ENCODE measurements at regions not wholly inside any gene's neighbourhood (a gene's known extent, or its start where the extent isn't known, plus 50 kb on each side); places are given as distances from the start of the nearest gene placed in this dataset.

DNA sequence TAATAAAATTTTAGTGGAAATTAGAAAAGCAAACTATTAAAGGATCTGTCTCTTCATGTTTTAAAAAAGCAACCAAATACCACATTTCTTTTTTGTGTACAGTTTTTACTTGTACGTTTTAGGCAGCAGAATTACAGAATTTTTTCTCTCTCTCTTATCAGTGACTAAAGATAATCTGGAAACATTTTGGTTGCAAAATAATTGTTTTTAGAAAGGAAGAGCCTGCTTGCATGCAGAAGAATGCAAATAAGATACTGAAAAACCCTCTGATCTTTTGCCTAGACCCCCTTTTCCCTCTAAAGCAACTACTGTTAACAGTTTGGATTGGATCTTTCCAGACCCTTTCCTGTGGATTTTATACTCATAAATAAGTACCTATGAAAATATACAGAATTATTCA is 75.9 kb upstream of the SGCD start:
- no peak for TF ChIP-seq POLR2A (IDR thresholded peaks at IDR 0.05)
- TF ChIP-seq, protein P1, sequence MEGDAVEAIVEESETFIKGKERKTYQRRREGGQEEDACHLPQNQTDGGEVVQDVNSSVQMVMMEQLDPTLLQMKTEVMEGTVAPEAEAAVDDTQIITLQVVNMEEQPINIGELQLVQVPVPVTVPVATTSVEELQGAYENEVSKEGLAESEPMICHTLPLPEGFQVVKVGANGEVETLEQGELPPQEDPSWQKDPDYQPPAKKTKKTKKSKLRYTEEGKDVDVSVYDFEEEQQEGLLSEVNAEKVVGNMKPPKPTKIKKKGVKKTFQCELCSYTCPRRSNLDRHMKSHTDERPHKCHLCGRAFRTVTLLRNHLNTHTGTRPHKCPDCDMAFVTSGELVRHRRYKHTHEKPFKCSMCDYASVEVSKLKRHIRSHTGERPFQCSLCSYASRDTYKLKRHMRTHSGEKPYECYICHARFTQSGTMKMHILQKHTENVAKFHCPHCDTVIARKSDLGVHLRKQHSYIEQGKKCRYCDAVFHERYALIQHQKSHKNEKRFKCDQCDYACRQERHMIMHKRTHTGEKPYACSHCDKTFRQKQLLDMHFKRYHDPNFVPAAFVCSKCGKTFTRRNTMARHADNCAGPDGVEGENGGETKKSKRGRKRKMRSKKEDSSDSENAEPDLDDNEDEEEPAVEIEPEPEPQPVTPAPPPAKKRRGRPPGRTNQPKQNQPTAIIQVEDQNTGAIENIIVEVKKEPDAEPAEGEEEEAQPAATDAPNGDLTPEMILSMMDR (IDR thresholded peaks at IDR 0.05) = no peak
